PFSK-1 (cell line): ENCODE measurements at regions not wholly inside any gene's neighbourhood (a gene's known extent, or its start where the extent isn't known, plus 50 kb on each side); places are given as distances from the start of the nearest gene placed in this dataset.

Source experiments
- FOXP2 ChIP-seq: optimal IDR thresholded peaks from 2 replicates; pipeline ENCODE3; 2011; ENCODE audit warnings: borderline replicate concordance, control low read depth, inconsistent platforms; ENCODE audit not compliant: insufficient read depth; ENCODE audit errors: extremely low read length, extremely low read depth
- POLR2AphosphoS5 ChIP-seq: IDR thresholded peaks from 2 replicates; pipeline ENCODE4 v1.6.1; 2012; ENCODE audit warnings: low read depth, mild to moderate bottlenecking, control low read depth, low read length, moderate library complexity
- REST ChIP-seq, 2 experiments: IDR thresholded peaks; 2 replicates each; pipeline versions ENCODE4 v1.6.1 to v1.8.0; 2011 to 2012; ENCODE audit warnings: low read depth in 2 of 2, low read length in 2 of 2, control low read depth in 1 of 2, inconsistent platforms in 1 of 2, mild to moderate bottlenecking in 1 of 2, moderate library complexity in 1 of 2; ENCODE audit not compliant: insufficient read depth in 1 of 2
- SIN3A ChIP-seq: IDR thresholded peaks from 2 replicates; pipeline ENCODE4 v1.6.1; 2012; ENCODE audit warnings: mild to moderate bottlenecking, low read length, moderate library complexity, borderline replicate concordance; ENCODE audit not compliant: insufficient read depth
- TAF1 ChIP-seq: IDR thresholded peaks from 2 replicates; pipeline ENCODE4 v1.6.1; 2012; ENCODE audit warnings: low read length, control low read depth, borderline replicate concordance; ENCODE audit not compliant: insufficient read depth

- TF ChIP-seq FOXP2 (no peak), SIN3A (no peak), POLR2AphosphoS5 (no peak), TAF1 (no peak), REST (IDR thresholded peaks at IDR 0.05; ENCODE audit: insufficient read depth in 1 of 2, low read depth in 2 of 2, low read length in 2 of 2) (no peak)
Observed at GRCh38 chr2:195115738-195116137, 541.3 kb upstream of the SLC39A10 start.

- TF ChIP-seq POLR2AphosphoS5, result no peak
- no peak for TF ChIP-seq REST (IDR thresholded peaks at IDR 0.05; ENCODE audit: insufficient read depth in 1 of 2, low read depth in 2 of 2, low read length in 2 of 2)
- no peak for TF ChIP-seq SIN3A
- TF ChIP-seq TAF1, result no peak
- TF ChIP-seq FOXP2, result no peak
Observed at GRCh38 chr2:195108182-195108581, 548.8 kb upstream of the SLC39A10 start.

- TF ChIP-seq POLR2AphosphoS5 (no peak), TAF1 (no peak), REST (IDR thresholded peaks at IDR 0.05; ENCODE audit: insufficient read depth in 1 of 2, low read depth in 2 of 2, low read length in 2 of 2) (no peak), SIN3A (no peak), FOXP2 (no peak)
Observed at GRCh38 chr2:195106681-195107380, 550.2 kb upstream of the SLC39A10 start.

- TF ChIP-seq REST (IDR thresholded peaks at IDR 0.05; ENCODE audit: insufficient read depth in 1 of 2, low read depth in 2 of 2, low read length in 2 of 2) (no peak), SIN3A (no peak), TAF1 (no peak), FOXP2 (no peak), POLR2AphosphoS5 (no peak)
Observed at GRCh38 chr2:195105581-195105980, 551.4 kb upstream of the SLC39A10 start.

GRCh38 chr2:195094330-195094729 is 562.7 kb upstream of the SLC39A10 start:
- TF ChIP-seq REST (IDR thresholded peaks at IDR 0.05; ENCODE audit: insufficient read depth in 1 of 2, low read depth in 2 of 2, low read length in 2 of 2) (no peak), POLR2AphosphoS5 (no peak), TAF1 (no peak), FOXP2 (no peak)
